GM21786 (cell line): ENCODE measurements at regions not wholly inside any gene's neighbourhood (a gene's known extent, or its start where the extent isn't known, plus 50 kb on each side); places are given as distances from the start of the nearest gene placed in this dataset.
"Not testable (repeated sequence)": the region's sequence is repeated elsewhere in the genome, so short reads cannot be mapped to it uniquely, and the experiment has no call there.

Experiments used
- ATAC-seq: cut with Tn5 transposase; IDR thresholded peaks from one replicate; pipeline ENCODE4 v1.9.1; 2021; ENCODE audit not compliant: unreplicated experiment

GRCh38 chrX:125673758-125674157 lies 354.1 kb downstream of the TEX13C start:
- no peak for ATAC-seq

- no peak for ATAC-seq
Observed at GRCh38 chrX:125678258-125678657, 358.6 kb downstream of the TEX13C start.

- no peak for ATAC-seq
Observed at GRCh38 chrX:125680366-125680765, 360.7 kb downstream of the TEX13C start.

GRCh38 chrX:125681058-125681457 lies 361.4 kb downstream of the TEX13C start:
- peak; percentile 42 for ATAC-seq

GRCh38 chrX:125681507-125681906 lies 361.8 kb downstream of the TEX13C start:
- peak; percentile 75 for ATAC-seq

GRCh38 chrX:125690522-125690921 lies 370.9 kb downstream of the TEX13C start:
- ATAC-seq = not testable (repeated sequence)

- no peak for ATAC-seq
Observed at GRCh38 chrX:125694171-125694570, 374.5 kb downstream of the TEX13C start.

- no peak for ATAC-seq
Observed at GRCh38 chrX:125709074-125709473, 389.4 kb downstream of the TEX13C start.

GRCh38 chrX:125709532-125709931 lies 389.9 kb downstream of the TEX13C start:
- no peak for ATAC-seq

- ATAC-seq = no peak
Observed at GRCh38 chrX:125710403-125711062, 390.9 kb downstream of the TEX13C start.

GRCh38 chrX:125711103-125711502 lies 391.4 kb downstream of the TEX13C start:
- ATAC-seq = no peak

GRCh38 chrX:125713633-125714032 lies 394.0 kb downstream of the TEX13C start:
- no peak for ATAC-seq

- no peak for ATAC-seq
Observed at GRCh38 chrX:125727117-125727516, 407.4 kb downstream of the TEX13C start.

- ATAC-seq = no peak
Observed at GRCh38 chrX:125736008-125736729, 416.5 kb downstream of the TEX13C start.

GRCh38 chrX:125742811-125743210 lies 423.1 kb downstream of the TEX13C start:
- ATAC-seq = no peak

GRCh38 chrX:125744914-125745313 lies 421.2 kb downstream of the DCAF12L2 start:
- ATAC-seq = no peak

GRCh38 chrX:125757794-125758564 lies 408.1 kb downstream of the DCAF12L2 start:
- no peak for ATAC-seq

GRCh38 chrX:125758819-125759218 lies 407.3 kb downstream of the DCAF12L2 start:
- ATAC-seq = no peak

- ATAC-seq = no peak
Observed at GRCh38 chrX:125762954-125763353, 403.1 kb downstream of the DCAF12L2 start.

GRCh38 chrX:125765347-125765746 lies 400.7 kb downstream of the DCAF12L2 start:
- no peak for ATAC-seq

- ATAC-seq = no peak
Observed at GRCh38 chrX:125769628-125770027, 396.5 kb downstream of the DCAF12L2 start.

- ATAC-seq = no peak
Observed at GRCh38 chrX:125778261-125778660, 387.8 kb downstream of the DCAF12L2 start.
